ENCODE measurements at regions not wholly inside any gene's neighbourhood (a gene's known extent, or its start where the extent isn't known, plus 50 kb on each side); places are given as distances from the start of the nearest gene placed in this dataset.

DNA sequence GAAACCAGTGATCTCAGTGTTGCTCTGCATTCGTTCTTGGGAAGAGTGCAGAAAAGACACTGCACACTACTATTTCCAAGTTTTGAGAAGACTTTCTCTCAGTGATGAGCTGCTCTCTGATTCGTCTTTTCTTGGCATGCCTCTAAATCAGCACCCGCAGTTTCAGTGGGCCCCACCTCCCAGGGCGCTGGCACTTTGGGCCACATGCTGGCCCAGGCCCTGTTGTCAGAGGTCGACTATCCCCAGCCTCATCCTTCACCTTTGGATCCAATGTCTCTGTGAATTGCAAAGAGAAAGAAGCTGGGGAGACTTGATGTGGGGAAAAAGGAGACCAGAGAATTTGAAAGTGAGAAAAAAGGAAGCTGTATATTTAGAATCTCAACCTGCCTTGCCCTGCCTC is 644.1 kb upstream of the PITX2 start:
- TF ChIP-seq, protein P1, sequence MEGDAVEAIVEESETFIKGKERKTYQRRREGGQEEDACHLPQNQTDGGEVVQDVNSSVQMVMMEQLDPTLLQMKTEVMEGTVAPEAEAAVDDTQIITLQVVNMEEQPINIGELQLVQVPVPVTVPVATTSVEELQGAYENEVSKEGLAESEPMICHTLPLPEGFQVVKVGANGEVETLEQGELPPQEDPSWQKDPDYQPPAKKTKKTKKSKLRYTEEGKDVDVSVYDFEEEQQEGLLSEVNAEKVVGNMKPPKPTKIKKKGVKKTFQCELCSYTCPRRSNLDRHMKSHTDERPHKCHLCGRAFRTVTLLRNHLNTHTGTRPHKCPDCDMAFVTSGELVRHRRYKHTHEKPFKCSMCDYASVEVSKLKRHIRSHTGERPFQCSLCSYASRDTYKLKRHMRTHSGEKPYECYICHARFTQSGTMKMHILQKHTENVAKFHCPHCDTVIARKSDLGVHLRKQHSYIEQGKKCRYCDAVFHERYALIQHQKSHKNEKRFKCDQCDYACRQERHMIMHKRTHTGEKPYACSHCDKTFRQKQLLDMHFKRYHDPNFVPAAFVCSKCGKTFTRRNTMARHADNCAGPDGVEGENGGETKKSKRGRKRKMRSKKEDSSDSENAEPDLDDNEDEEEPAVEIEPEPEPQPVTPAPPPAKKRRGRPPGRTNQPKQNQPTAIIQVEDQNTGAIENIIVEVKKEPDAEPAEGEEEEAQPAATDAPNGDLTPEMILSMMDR (IDR thresholded peaks at IDR 0.05) = no peak
- TF ChIP-seq EZH2 (IDR thresholded peaks at IDR 0.05; ENCODE audit: borderline replicate concordance, insufficient read depth, low read depth, low read length, poor library complexity, severe bottlenecking) = no peak

Data from B cell (primary cell).